ENCODE measurements at regions not wholly inside any gene's neighbourhood (a gene's known extent, or its start where the extent isn't known, plus 50 kb on each side); places are given as distances from the start of the nearest gene placed in this dataset.

GRCh38 chr15:93460717-93461116 is 371.7 kb upstream of the RGMA start:
- Histone ChIP-seq H3K27me3 (ENCODE audit: control insufficient read depth, insufficient read depth, low read length) (no peaks in the 10 kb centered on the region), H3K4me3 (ENCODE audit: low read depth, low read length) (no peak overlapping the region), H3K36me3 (ENCODE audit: control insufficient read depth, insufficient read depth, low read length) (no peaks in the 10 kb centered on the region)
- no peak for DNase-seq (ENCODE audit: low read depth)
- CTCF ChIA-PET, result no interaction called here
- POLR2A ChIA-PET, result no interaction called here
- TF ChIP-seq CTCF (IDR thresholded peaks at IDR 0.05; ENCODE audit: insufficient read depth, low read depth, low read length), result no peak

GRCh38 chr15:93459396-93459795 is 370.4 kb upstream of the RGMA start:
- DNase-seq (ENCODE audit: low read depth), result no peak
- H3K4me3 ChIP-seq (ENCODE audit: low read depth, low read length), result no peak overlapping the region
- CTCF ChIA-PET, result no interaction called here
- POLR2A ChIA-PET, result no interaction called here
- no peak for TF ChIP-seq CTCF (IDR thresholded peaks at IDR 0.05; ENCODE audit: insufficient read depth, low read depth, low read length)
- H3K36me3 ChIP-seq (ENCODE audit: control insufficient read depth, insufficient read depth, low read length), result no peaks in the 10 kb centered on the region
- no peaks in the 10 kb centered on the region for H3K27me3 ChIP-seq (ENCODE audit: control insufficient read depth, insufficient read depth, low read length)

- POLR2A ChIA-PET, result no interaction called here
- DNase-seq (ENCODE audit: low read depth), result no peak
- H3K4me3 ChIP-seq (ENCODE audit: low read depth, low read length), result no peak overlapping the region
- TF ChIP-seq CTCF (IDR thresholded peaks at IDR 0.05; ENCODE audit: insufficient read depth, low read depth, low read length), result no peak
- CTCF ChIA-PET, result no interaction called here
- H3K27me3 ChIP-seq (ENCODE audit: control insufficient read depth, insufficient read depth, low read length), result no peaks in the 10 kb centered on the region
- no peaks in the 10 kb centered on the region for H3K36me3 ChIP-seq (ENCODE audit: control insufficient read depth, insufficient read depth, low read length)
These were observed 369.6 kb upstream of the RGMA start for GRCh38 chr15:93458597-93458996.

- no peak for DNase-seq (ENCODE audit: low read depth)
- TF ChIP-seq CTCF (IDR thresholded peaks at IDR 0.05; ENCODE audit: insufficient read depth, low read depth, low read length), result no peak
- ChIA-PET POLR2A (no interaction called here), CTCF (no interaction called here)
- no peaks in the 10 kb centered on the region for H3K36me3 ChIP-seq (ENCODE audit: control insufficient read depth, insufficient read depth, low read length)
- H3K27me3 ChIP-seq (ENCODE audit: control insufficient read depth, insufficient read depth, low read length), result no peaks in the 10 kb centered on the region
- H3K4me3 ChIP-seq (ENCODE audit: low read depth, low read length), result no peak overlapping the region
These were observed 365.8 kb upstream of the RGMA start for GRCh38 chr15:93454788-93455187.

GRCh38 chr15:93452537-93453211 is 363.7 kb upstream of the RGMA start:
- Histone ChIP-seq H3K36me3 (ENCODE audit: control insufficient read depth, insufficient read depth, low read length) (no peaks in the 10 kb centered on the region), H3K4me3 (ENCODE audit: low read depth, low read length) (no peak overlapping the region), H3K27me3 (ENCODE audit: control insufficient read depth, insufficient read depth, low read length) (no peaks in the 10 kb centered on the region)
- ChIA-PET POLR2A (no interaction called here), CTCF (no interaction called here)
- DNase-seq (ENCODE audit: low read depth), result no peak
- TF ChIP-seq CTCF (IDR thresholded peaks at IDR 0.05; ENCODE audit: insufficient read depth, low read depth, low read length), result no peak

Measured in BJ (cell line).